ENCODE measurements at regions not wholly inside any gene's neighbourhood (a gene's known extent, or its start where the extent isn't known, plus 50 kb on each side); places are given as distances from the start of the nearest gene placed in this dataset.

DNA sequence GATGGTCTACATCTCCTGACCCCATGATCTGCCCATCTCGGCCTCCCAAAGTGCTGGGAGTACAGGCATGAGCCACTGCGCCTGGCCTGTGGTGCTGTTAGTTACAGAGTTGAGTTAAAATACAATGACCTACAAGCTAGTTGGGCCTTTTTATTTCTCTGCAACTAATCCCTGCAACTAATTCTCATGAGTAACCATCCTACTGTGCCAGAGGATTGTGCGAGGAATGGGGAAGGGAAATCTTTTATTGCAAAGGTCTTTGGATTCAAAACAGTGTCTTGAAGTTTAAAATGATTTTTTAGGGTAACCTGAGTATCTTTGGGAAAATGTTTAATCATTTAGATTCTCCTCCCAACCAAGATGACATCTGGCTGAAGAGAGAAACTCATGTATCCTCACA, 88.8 kb upstream of the RMDN2 start:
- TF ChIP-seq, protein P1, sequence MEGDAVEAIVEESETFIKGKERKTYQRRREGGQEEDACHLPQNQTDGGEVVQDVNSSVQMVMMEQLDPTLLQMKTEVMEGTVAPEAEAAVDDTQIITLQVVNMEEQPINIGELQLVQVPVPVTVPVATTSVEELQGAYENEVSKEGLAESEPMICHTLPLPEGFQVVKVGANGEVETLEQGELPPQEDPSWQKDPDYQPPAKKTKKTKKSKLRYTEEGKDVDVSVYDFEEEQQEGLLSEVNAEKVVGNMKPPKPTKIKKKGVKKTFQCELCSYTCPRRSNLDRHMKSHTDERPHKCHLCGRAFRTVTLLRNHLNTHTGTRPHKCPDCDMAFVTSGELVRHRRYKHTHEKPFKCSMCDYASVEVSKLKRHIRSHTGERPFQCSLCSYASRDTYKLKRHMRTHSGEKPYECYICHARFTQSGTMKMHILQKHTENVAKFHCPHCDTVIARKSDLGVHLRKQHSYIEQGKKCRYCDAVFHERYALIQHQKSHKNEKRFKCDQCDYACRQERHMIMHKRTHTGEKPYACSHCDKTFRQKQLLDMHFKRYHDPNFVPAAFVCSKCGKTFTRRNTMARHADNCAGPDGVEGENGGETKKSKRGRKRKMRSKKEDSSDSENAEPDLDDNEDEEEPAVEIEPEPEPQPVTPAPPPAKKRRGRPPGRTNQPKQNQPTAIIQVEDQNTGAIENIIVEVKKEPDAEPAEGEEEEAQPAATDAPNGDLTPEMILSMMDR (IDR thresholded peaks at IDR 0.05) = no peak
- no peak for TF ChIP-seq POLR2A (IDR thresholded peaks at IDR 0.05)

Measured in esophagus squamous epithelium (tissue), 4 donors.